H1 (cell line): ENCODE measurements at regions not wholly inside any gene's neighbourhood (a gene's known extent, or its start where the extent isn't known, plus 50 kb on each side); places are given as distances from the start of the nearest gene placed in this dataset.

Experiments
- CTCF ChIP-seq, 3 experiments: IDR thresholded peaks; 1 replicate in 2 of 3; 2 replicates in 1 of 3; pipeline versions ENCODE4 v1.5.1 to v1.6.1; 2011; ENCODE audit warnings: low read length in 3 of 3, mild to moderate bottlenecking in 3 of 3, inconsistent platforms in 2 of 3, low read depth in 1 of 3, moderate library complexity in 1 of 3; ENCODE audit not compliant: insufficient read depth in 1 of 3; ENCODE audit errors: control extremely low read depth in 1 of 3
- EP300 ChIP-seq, 2 experiments: IDR thresholded peaks; 1 replicate in 1 of 2; 2 replicates in 1 of 2; pipeline ENCODE4 v1.6.1; 2011 to 2012; ENCODE audit warnings: low read depth in 2 of 2, low read length in 2 of 2, mild to moderate bottlenecking in 2 of 2, borderline replicate concordance in 1 of 2, inconsistent platforms in 1 of 2, moderate library complexity in 1 of 2
- JUN ChIP-seq: IDR thresholded peaks from 2 replicates; pipeline ENCODE4 v1.6.1; 2011; ENCODE audit warnings: low read depth, mild to moderate bottlenecking, improper control_type of control experiment, low read length
- NRF1 ChIP-seq: IDR thresholded peaks from 2 replicates; pipeline ENCODE4 v1.6.1; 2011; ENCODE audit warnings: mild to moderate bottlenecking, low read depth, low read length, improper control_type of control experiment
- POLR2A ChIP-seq, 2 experiments: IDR thresholded peaks; 1 replicate in 1 of 2; 2 replicates in 1 of 2; pipeline ENCODE4 v1.6.1; 2011; ENCODE audit warnings: low read depth in 2 of 2, low read length in 2 of 2, mild to moderate bottlenecking in 2 of 2; ENCODE audit errors: control extremely low read depth in 1 of 2
- POLR2AphosphoS5 ChIP-seq: IDR thresholded peaks from 2 replicates; pipeline ENCODE4 v1.6.1; 2011; ENCODE audit warnings: low read depth, low read length
- RAD21 ChIP-seq, 2 experiments: IDR thresholded peaks in 1 of 2; conservative IDR thresholded peaks in 1 of 2; 2 replicates each; pipeline ENCODE4 v1.6.1; 2011; ENCODE audit warnings: low read depth in 2 of 2, low read length in 2 of 2, improper control_type of control experiment in 1 of 2, inconsistent platforms in 1 of 2, mild to moderate bottlenecking in 1 of 2, moderate library complexity in 1 of 2
- RBBP5 ChIP-seq: IDR thresholded peaks from 2 replicates; pipeline ENCODE4 v1.7.1; 2012; ENCODE audit warnings: low read depth, mild to moderate bottlenecking, inconsistent platforms, low read length, moderate library complexity, borderline replicate concordance
- RFX5 ChIP-seq: IDR thresholded peaks from 2 replicates; pipeline ENCODE4 v1.6.1; 2011; ENCODE audit warnings: low read depth, low read length, improper control_type of control experiment, borderline replicate concordance
- SP1 ChIP-seq: IDR thresholded peaks from 2 replicates; pipeline ENCODE4 v1.6.1; 2011; ENCODE audit warnings: low read depth, low read length
- TAF1 ChIP-seq: IDR thresholded peaks from 2 replicates; pipeline ENCODE4 v1.6.1; 2011; ENCODE audit warnings: mild to moderate bottlenecking, low read depth, low read length
- TF ChIP-seq, protein P1 (sequence below): IDR thresholded peaks from 2 replicates; pipeline ENCODE4 v1.6.1; 2012; ENCODE audit warnings: low read length, inconsistent platforms

DNA sequence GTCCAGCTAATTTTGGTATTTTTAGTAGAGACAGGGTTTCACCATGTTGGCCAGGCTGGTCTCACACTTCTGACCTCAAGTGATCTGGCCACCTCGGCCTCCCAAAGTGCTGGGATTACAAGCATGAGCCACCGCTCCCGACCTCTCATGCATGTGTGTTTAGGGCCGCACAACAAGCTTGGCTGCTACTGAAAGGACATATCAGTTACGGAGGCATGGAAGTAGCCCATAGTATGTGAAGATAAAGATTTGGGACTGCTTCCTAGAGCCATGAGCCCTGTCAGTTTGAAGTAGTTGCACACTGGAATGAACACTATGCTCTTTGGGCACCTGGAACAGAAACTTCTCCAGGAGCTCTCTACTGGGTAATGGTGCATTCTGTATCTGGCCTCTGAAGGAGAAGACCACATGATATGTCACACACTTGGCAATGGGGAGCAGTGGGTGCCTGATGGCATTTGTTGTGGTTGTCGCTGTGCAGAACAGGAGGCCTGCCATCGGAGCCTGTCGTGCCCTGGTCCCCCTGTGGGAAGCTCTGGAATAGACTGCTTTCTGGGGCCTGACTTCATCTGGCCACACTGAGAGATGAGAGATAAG is 144.7 kb upstream of the KIF26B start:
- TF ChIP-seq RBBP5, result no peak
- no peak for TF ChIP-seq CTCF (IDR thresholded peaks at IDR 0.05; ENCODE audit: control extremely low read depth in 1 of 3, insufficient read depth in 1 of 3, low read depth in 1 of 3, low read length in 3 of 3)
- TF ChIP-seq, protein P1, sequence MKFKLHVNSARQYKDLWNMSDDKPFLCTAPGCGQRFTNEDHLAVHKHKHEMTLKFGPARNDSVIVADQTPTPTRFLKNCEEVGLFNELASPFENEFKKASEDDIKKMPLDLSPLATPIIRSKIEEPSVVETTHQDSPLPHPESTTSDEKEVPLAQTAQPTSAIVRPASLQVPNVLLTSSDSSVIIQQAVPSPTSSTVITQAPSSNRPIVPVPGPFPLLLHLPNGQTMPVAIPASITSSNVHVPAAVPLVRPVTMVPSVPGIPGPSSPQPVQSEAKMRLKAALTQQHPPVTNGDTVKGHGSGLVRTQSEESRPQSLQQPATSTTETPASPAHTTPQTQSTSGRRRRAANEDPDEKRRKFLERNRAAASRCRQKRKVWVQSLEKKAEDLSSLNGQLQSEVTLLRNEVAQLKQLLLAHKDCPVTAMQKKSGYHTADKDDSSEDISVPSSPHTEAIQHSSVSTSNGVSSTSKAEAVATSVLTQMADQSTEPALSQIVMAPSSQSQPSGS, result no peak
- TF ChIP-seq POLR2AphosphoS5, result no peak
- no peak for TF ChIP-seq SP1
- no peak for TF ChIP-seq RFX5
- no peak for TF ChIP-seq RAD21 (IDR thresholded peaks at IDR 0.05 in 1 of 2, conservative IDR thresholded peaks at IDR 0.05 in 1 of 2; ENCODE audit: low read depth in 2 of 2, low read length in 2 of 2)
- no peak for TF ChIP-seq NRF1
- TF ChIP-seq JUN, result no peak
- no peak for TF ChIP-seq POLR2A (IDR thresholded peaks at IDR 0.05; ENCODE audit: control extremely low read depth in 1 of 2, low read depth in 2 of 2, low read length in 2 of 2)
- TF ChIP-seq TAF1, result no peak
- TF ChIP-seq EP300 (IDR thresholded peaks at IDR 0.05; ENCODE audit: borderline replicate concordance in 1 of 2, low read depth in 2 of 2, low read length in 2 of 2), result no peak
